NCI-H748 (cell line): ENCODE measurements at regions not wholly inside any gene's neighbourhood (a gene's known extent, or its start where the extent isn't known, plus 50 kb on each side); places are given as distances from the start of the nearest gene placed in this dataset.

ENCODE experiments used
- DNase-seq: peaks from one replicate; lab custom pipeline; 2025; ENCODE audit not compliant: unreplicated experiment; lab: John Stamatoyannopoulos, UW

GRCh38 chr12:4030929-4031702 is 157.9 kb upstream of the PARP11 start:
- DNase-seq: peak; percentile 56

GRCh38 chr12:4027412-4027811 is 154.2 kb upstream of the PARP11 start:
- no peak for DNase-seq

- no peak for DNase-seq
Measured at GRCh38 chr12:4026517-4026916, 153.3 kb upstream of the PARP11 start.

- no peak for DNase-seq
Measured at GRCh38 chr12:4026020-4026358, 152.8 kb upstream of the PARP11 start.

GRCh38 chr12:4025181-4026019 is 152.2 kb upstream of the PARP11 start:
- DNase-seq: no peak

- no peak for DNase-seq
Measured at GRCh38 chr12:4024701-4025100, 151.5 kb upstream of the PARP11 start.

GRCh38 chr12:4015225-4016091 is 142.3 kb upstream of the PARP11 start:
- DNase-seq: no peak

- DNase-seq: no peak
Measured at GRCh38 chr12:4014858-4015224, 141.6 kb upstream of the PARP11 start.

- no peak for DNase-seq
Measured at GRCh38 chr12:4014444-4014843, 141.2 kb upstream of the PARP11 start.

GRCh38 chr12:4012977-4013968 is 140.1 kb upstream of the PARP11 start:
- no peak for DNase-seq

GRCh38 chr12:4012073-4012472 is 138.9 kb upstream of the PARP11 start:
- DNase-seq: no peak

- no peak for DNase-seq
Measured at GRCh38 chr12:4011597-4011996, 138.4 kb upstream of the PARP11 start.

- no peak for DNase-seq
Measured at GRCh38 chr12:4009979-4010704, 136.9 kb upstream of the PARP11 start.

GRCh38 chr12:4006743-4007142 is 133.5 kb upstream of the PARP11 start:
- no peak for DNase-seq

GRCh38 chr12:4005851-4006430 is 132.7 kb upstream of the PARP11 start:
- DNase-seq: no peak

GRCh38 chr12:4003576-4003975 is 130.4 kb upstream of the PARP11 start:
- no peak for DNase-seq

- no peak for DNase-seq
Measured at GRCh38 chr12:4002601-4003000, 129.4 kb upstream of the PARP11 start.

- no peak for DNase-seq
Measured at GRCh38 chr12:4001841-4002240, 128.6 kb upstream of the PARP11 start.

GRCh38 chr12:4001031-4001430 is 127.8 kb upstream of the PARP11 start:
- DNase-seq: no peak
